Tibial artery (tissue), 4 donors: ENCODE measurements at regions not wholly inside any gene's neighbourhood (a gene's known extent, or its start where the extent isn't known, plus 50 kb on each side); places are given as distances from the start of the nearest gene placed in this dataset.

Experiments used
- DNase-seq, 2 donors: peaks; one replicate each; pipeline ENCODE4 v3.0.0-alpha.2; 2019
- H3K27ac ChIP-seq, 2 donors: fragments of 200-600 bp; sonication (generic) in 1 of 2; 1 replicate in 1 of 2; 2 replicates in 1 of 2; pipeline ENCODE4 v1.5.1; 2018 to 2019; ENCODE audit warnings: mild to moderate bottlenecking in 1 of 2
- H3K27me3 ChIP-seq, 2 donors: fragments of 200-600 bp; sonication (generic) in 1 of 2; one replicate each; pipeline versions ENCODE4 v1.5.1 to v1.6.0; 2016 to 2019
- H3K36me3 ChIP-seq, 3 donors: fragments of 200-600 bp; sonication (generic) in 2 of 3; one replicate each; pipeline ENCODE4 v1.5.1; 2016 to 2019; ENCODE audit warnings: mild to moderate bottlenecking in 2 of 3
- H3K4me1 ChIP-seq, 4 donors: fragments of 200-600 bp; sonication (generic) in 2 of 4; 1 replicate in 3 of 4; 2 replicates in 1 of 4; pipeline ENCODE4 v1.5.1; 2016 to 2019
- H3K4me3 ChIP-seq, 2 donors: fragments of 200-600 bp; sonication (generic) in 1 of 2; 1 replicate in 1 of 2; 2 replicates in 1 of 2; pipeline ENCODE4 v1.5.1; 2018 to 2019; ENCODE audit warnings: mild to moderate bottlenecking in 2 of 2
- H3K9me3 ChIP-seq, 3 donors: fragments of 200-600 bp; sonication (generic) in 1 of 3; one replicate each; pipeline ENCODE4 v1.5.1; 2016 to 2019
- CTCF ChIP-seq, 2 experiments: fragments of 200-600 bp in 1 of 2; fragments of 450-650 bp in 1 of 2; IDR thresholded peaks; one replicate each; pipeline ENCODE4 v1.5.1; 2017 to 2019; ENCODE audit warnings: antibody characterized with exemption in 2 of 2, mild to moderate bottlenecking in 1 of 2, moderate library complexity in 1 of 2
- intact Hi-C: fragments of 100-400 bp; cut with DNase I; formaldehyde crosslinking; loops from one replicate; pipeline ENCODE4 v1.15.0; 2023; ENCODE audit warnings: low total_unique reads

DNA sequence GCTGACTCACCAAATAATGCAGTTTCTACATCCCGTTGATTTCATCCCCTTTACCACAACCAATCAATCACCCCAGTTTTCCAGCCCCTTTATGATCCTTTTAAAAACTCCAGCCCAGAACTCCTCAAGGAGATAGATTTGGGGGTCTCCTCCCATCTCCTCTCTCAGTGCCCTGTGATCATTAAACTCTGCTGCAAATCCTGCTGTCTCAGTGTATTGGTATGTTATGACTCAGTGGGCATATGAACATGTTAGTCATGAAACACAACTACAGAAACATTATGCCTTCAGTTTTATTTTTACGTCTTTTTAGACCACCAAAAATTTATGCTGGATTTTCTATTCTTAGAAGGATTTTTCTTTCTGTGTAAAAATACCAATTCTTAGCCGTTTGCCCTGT lies 213.7 kb downstream of the DIPK2A start:
- Histone ChIP-seq H3K27me3 (no peaks in the 10 kb centered on the region), H3K9me3 (no peaks in the 10 kb centered on the region), H3K4me3 (no peak overlapping the region), H3K36me3 (no peaks in the 10 kb centered on the region), H3K4me1 (peaks cover 0 to 6% (median 0%) of the 10 kb centered on the region in 4 donors), H3K27ac (no peak overlapping the region)
- no peak for DNase-seq
- intact Hi-C loops = no loop called here
- no peak for TF ChIP-seq CTCF (IDR thresholded peaks at IDR 0.05)

DNA sequence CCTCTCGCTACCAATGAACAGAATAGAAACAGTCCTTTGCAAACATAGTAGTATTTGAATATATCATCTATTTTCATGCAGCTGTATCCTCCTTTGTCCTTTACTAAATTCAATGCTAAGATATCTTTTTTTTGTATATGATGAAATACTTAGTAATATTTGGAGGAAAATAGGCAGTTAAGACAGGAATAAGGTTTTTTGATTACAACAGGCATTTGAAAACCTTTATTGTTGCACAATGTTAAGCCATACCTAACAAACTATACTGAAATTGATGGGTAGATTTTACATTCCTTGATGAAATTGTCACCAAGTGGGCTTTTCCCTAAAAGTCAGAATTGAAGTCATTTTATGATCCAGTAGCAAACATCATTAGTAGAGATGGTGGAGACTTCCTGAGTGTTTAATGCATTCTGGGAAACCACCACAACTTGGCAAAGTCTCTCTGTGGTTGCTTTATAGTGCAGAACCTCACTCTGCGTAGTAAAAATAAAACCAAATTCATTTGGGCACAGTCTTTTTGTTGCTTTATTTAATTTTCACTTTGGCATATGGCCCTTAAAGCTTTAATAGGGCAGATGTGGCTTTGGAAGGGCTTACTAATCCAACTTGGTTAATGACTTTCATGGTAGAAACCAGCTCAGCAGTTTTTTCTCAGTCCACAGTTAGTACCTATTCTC lies 216.0 kb downstream of the DIPK2A start:
- H3K27me3 ChIP-seq = no peaks in the 10 kb centered on the region
- no peaks in the 10 kb centered on the region for H3K36me3 ChIP-seq
- no peak for DNase-seq
- TF ChIP-seq CTCF (IDR thresholded peaks at IDR 0.05) = no peak
- no peak overlapping the region for H3K27ac ChIP-seq
- H3K9me3 ChIP-seq = peaks cover 0 to 11% (median 4%) of the 10 kb centered on the region in 3 donors
- intact Hi-C loops = no loop called here
- H3K4me1 ChIP-seq = no peaks in the 10 kb centered on the region
- H3K4me3 ChIP-seq = no peak overlapping the region

DNA sequence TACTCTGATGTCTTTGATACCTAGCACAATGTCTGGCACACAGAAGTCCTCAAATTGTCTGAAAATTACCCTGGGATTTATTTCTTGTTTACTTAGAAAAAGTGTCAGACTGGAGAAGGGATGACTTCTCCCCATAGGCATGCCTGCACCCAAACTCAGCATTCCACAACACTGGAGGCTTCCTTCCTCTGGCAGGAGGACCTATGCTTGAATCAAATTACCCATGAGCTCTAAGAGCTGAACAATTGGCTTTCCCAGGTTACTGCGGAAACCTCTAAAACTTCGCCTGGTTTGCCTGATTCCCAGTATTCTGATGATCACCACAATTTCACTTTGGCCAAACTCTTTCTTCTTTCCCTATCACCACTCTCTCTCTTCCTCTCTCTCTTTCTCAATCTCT lies 217.4 kb downstream of the DIPK2A start:
- no peak for DNase-seq
- no peak for TF ChIP-seq CTCF (IDR thresholded peaks at IDR 0.05)
- no peak overlapping the region for H3K27ac ChIP-seq
- no peaks in the 10 kb centered on the region for H3K36me3 ChIP-seq
- no peaks in the 10 kb centered on the region for H3K4me1 ChIP-seq
- intact Hi-C loops = no loop called here
- H3K9me3 ChIP-seq = peaks cover 0 to 19% (median 4%) of the 10 kb centered on the region in 3 donors
- no peak overlapping the region for H3K4me3 ChIP-seq
- H3K27me3 ChIP-seq = no peaks in the 10 kb centered on the region

DNA sequence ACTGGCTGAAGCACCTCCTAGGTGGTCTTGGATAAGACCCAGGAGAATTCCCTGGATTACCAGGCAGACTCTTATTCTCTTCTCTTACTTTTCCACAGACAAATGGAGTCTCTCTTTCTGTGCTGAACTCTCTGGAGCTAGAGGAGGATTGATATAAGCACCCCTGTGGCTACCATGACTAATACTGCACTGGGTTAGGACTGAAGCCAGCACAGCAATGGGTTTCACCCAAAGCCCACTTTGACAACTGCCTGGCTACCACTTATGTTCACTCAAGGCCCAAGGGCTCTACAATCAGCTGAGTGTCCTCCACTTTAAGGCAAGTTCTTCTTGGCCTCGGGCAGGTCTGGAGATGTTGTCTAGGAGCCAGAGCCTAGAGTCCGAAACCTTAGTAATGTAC lies 225.5 kb downstream of the DIPK2A start:
- TF ChIP-seq CTCF (IDR thresholded peaks at IDR 0.05) = no peak
- Histone ChIP-seq H3K36me3 (no peaks in the 10 kb centered on the region), H3K4me3 (no peak overlapping the region), H3K27me3 (no peaks in the 10 kb centered on the region), H3K9me3 (peaks cover 0 to 20% (median 4%) of the 10 kb centered on the region in 3 donors), H3K27ac (no peak overlapping the region), H3K4me1 (no peaks in the 10 kb centered on the region)
- intact Hi-C loops = no loop called here
- DNase-seq = no peak

GRCh38 chr3:144197582-144197981 lies 226.0 kb downstream of the DIPK2A start:
- H3K4me1 ChIP-seq = no peaks in the 10 kb centered on the region
- intact Hi-C loops = no loop called here
- no peaks in the 10 kb centered on the region for H3K27me3 ChIP-seq
- H3K9me3 ChIP-seq = peaks cover 0 to 20% (median 4%) of the 10 kb centered on the region in 3 donors
- no peaks in the 10 kb centered on the region for H3K36me3 ChIP-seq
- no peak for DNase-seq
- H3K4me3 ChIP-seq = no peak overlapping the region
- no peak overlapping the region for H3K27ac ChIP-seq
- no peak for TF ChIP-seq CTCF (IDR thresholded peaks at IDR 0.05)

- H3K4me1 ChIP-seq = no peaks in the 10 kb centered on the region
- H3K27ac ChIP-seq = no peak overlapping the region
- peaks cover 0 to 9% (median 4%) of the 10 kb centered on the region in 3 donors for H3K9me3 ChIP-seq
- H3K27me3 ChIP-seq = no peaks in the 10 kb centered on the region
- H3K36me3 ChIP-seq = no peaks in the 10 kb centered on the region
- DNase-seq = no peak
- intact Hi-C loops = no loop called here
- TF ChIP-seq CTCF (IDR thresholded peaks at IDR 0.05) = no peak
- no peak overlapping the region for H3K4me3 ChIP-seq
Observed at GRCh38 chr3:144200004-144200403, 228.4 kb downstream of the DIPK2A start.
